ENCODE measurements at regions not wholly inside any gene's neighbourhood (a gene's known extent, or its start where the extent isn't known, plus 50 kb on each side); places are given as distances from the start of the nearest gene placed in this dataset.
"Not testable (repeated sequence)": the region's sequence is repeated elsewhere in the genome, so short reads cannot be mapped to it uniquely, and the experiment has no call there.

- peak; percentile 96 to 99 for DNase-seq
Observed at GRCh38 chr22:25492841-25493734, 71.4 kb upstream of the GRK3 start.

DNA sequence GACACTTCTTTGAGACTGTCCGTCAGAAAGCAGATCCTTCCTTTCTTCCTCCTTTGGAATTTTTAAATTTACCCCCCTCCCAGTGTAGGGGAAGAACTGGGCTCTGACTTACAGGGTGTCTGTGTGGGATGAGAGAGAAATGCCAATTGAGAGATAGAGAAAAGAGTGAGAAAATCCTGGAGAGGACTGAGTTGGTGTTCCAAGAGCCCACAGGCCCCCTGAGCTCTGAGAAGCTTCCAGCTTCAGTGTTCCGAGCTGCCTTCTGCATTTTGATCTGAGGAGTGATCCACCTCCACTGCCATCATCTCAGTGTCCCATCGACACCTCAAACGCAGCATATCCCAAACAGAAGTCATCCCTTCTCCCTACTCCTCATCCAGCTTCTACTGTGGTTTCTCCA, 70.7 kb upstream of the GRK3 start:
- no peak for DNase-seq

GRCh38 chr22:25494774-25495173, 69.7 kb upstream of the GRK3 start:
- DNase-seq = no peak

DNA sequence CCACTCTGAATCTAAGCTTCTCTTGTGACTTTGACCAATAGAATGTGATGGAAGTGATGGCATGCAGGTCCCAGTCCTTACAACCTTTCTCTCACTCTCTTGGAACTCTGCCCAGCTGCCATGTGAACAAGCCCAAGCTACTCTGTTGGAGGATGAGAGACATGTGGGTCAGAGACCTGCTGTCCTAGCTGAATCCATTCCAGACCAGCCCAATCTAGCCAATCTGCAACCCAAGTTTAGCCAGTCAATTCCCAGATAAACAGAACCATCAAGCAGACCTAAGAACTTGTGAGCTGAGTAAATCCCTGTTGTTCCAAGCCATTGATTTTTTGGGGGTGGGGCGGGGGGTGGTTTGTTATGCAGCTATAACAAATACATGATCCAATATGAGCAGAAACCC, 69.2 kb upstream of the GRK3 start:
- DNase-seq = peak; percentile 33 to 85

DNA sequence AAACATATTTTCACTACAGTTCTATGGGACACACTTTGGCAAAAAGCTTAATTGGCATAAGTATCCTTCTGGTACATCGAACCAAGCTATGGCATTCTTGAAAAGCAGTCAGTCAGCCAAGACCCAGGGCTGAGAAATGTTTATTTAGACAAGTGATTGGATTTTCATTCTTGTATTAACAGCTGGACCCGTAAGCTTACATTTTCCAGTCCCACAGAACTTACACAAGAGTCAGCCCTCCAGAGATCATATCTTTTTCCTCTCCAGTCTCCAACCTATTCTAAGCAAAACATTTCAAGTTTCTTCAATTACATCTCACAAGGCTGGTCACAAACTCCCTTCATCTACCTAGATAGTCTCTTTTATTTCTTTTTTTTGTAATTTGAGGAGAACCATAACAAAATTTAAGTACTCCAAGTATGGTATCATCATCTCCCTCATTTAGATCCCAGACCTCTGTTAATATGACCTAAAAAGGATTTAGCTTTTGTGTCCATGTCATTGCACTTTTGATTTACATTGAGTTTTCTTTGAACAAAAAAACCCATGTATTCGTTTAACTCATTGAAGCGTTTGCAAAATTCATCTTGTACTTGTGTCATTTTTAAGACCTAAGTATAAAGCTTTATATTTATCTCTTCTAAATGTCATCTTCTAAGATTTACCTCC, 67.9 kb upstream of the GRK3 start:
- DNase-seq = peak; percentile 12 to 63

DNA sequence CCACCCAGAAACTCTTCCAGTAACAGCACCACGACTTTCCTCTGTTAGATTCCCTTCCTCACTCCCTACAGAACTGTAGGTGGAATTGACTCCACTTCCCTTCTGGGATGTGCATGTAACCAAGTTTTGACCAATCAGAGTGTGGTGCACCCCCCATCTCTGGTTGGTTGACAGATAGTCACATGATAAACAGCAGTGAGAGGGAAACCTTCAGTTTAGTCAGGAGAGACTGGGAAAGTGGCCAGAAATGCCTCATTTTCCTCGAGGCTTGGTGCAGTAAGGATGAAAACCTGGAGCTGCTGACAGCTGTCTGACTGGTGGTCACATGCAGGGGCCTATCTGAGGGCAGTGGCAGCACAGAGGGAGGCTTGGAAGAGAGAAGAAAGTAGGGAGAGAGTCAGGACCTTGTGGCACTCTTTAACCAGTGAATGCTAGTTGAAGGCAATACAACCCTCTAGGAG, 67.3 kb upstream of the GRK3 start:
- peak; percentile 48 to 85 for DNase-seq

GRCh38 chr22:25497716-25498115, 66.8 kb upstream of the GRK3 start:
- DNase-seq = no peak

DNA sequence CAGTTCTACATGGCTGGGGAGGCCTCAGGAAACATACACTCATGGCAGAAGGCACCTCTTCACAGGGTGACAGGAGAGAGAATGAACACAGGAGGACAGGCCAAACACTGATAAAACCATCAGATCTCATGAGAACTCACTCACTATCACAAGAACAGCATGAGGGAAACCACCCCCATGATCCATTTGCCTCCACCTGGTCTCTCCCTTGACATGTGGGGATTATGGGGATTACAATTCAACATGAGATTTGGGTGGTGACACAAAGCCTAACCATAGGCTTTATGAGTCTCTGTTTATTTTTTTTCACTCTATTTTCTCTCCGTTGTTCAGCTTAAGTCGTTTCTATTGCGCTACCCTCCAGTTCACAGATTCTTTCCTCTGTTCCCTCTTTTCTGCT, 63.8 kb upstream of the GRK3 start:
- DNase-seq = not testable (repeated sequence)

- not testable (repeated sequence) for DNase-seq
Observed at GRCh38 chr22:25504017-25504416, 60.5 kb upstream of the GRK3 start.

- DNase-seq = no peak
Observed at GRCh38 chr22:25508161-25508560, 56.3 kb upstream of the GRK3 start.

DNA sequence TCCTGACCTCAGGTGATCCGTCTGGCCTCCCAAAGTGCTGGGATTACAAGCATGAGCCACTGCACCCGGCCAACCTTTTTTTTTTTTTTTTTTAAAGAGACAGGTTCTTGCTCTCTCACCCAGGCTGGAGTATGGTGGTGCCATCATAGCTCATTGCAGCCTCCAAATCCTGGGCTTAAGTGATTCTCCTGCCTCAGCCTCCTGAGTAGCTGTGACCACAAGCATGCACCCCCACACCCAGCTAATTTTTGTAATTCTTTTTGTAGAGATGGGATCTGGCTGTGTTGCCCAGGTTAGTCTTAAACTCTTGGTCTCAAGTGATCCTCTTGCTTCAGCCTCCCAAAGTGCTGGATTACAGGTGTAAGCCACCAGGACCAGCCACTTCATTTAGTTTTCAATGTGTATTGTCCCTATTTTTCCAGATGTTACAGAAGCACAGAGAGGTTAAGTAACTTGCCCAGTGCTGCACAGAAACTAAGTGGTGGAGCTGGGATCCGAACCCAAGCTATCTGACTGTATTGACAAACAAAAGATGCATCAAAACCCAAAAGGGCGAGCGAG, 55.6 kb upstream of the GRK3 start:
- no peak for DNase-seq

GRCh38 chr22:25509374-25509791, 55.1 kb upstream of the GRK3 start:
- peak; percentile 71 to 89 for DNase-seq

DNA sequence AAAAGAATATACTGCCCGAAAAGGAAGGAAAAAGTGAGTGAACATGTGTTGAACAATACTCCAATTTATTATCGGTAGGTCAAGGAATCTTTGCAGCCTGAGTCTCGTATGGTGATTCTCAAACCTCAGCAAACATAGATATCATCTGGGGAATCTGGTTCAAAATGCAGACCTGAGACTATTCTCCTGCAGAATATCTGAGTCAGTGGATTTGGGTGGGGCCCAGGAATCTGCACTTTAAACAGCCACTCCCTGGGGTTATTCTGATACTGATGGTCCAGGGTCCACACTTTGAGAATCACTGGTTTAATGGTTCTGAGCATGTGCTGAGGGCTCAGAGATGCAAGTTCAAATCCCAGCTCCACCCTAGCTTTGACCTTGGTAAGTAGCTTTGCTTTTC, 53.6 kb upstream of the GRK3 start:
- no peak for DNase-seq

- no peak for DNase-seq
Observed at GRCh38 chr22:25511725-25512124, 52.8 kb upstream of the GRK3 start.

GRCh38 chr22:25514436-25515180, 49.9 kb upstream of the GRK3 start:
- no peak for DNase-seq
